ENCODE measurements at regions not wholly inside any gene's neighbourhood (a gene's known extent, or its start where the extent isn't known, plus 50 kb on each side); places are given as distances from the start of the nearest gene placed in this dataset.
A peak's percentile ranks its signal among the peaks of the same experiment; 100 is the strongest.
"Not testable (repeated sequence)": the region's sequence is repeated elsewhere in the genome, so short reads cannot be mapped to it uniquely, and the experiment has no call there.

DNA sequence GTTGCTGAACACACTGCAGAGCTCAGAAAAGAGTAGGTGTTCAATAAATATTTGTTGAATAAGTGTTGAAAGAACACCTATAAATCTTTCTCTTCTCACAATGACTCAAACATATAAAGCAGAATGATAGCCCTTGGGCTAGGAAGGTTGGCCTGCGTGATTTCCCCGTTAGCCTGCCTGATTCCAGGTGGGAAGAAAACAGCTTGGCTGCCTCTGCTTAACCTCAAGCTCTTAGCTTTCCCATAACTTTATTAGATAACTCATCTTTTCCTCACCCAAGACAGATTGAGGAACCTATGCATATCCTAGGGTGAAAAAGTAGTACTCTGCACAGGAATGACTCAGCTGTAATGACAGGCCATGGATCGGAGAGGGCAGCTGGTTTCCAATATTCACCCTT lies 300.3 kb upstream of the ID4 start:
- no peak for DNase-seq (ENCODE audit: low read depth)

- no peak for DNase-seq (ENCODE audit: low read depth)
Observed at GRCh38 chr6:19538096-19538495, 299.1 kb upstream of the ID4 start.

DNA sequence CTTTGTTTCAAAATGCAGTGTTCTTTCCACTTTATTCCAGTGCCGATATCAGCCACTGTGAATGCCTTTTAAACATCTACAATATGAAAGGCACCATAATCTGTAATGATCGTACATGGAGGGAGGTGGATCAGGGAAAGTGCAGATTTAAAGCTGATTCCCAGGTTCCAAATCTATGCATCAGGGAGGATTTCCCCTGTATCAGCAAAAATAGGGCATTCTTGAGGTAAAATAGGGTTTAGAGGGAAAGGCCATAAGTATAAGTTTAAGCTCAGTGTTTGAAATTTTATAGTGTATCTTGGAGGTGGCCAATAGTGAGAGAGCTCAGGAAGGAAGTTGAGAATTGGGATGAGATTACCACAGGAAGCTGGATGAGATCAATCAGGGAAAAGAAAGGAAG lies 289.7 kb upstream of the ID4 start:
- DNase-seq (ENCODE audit: low read depth) = no peak

DNA sequence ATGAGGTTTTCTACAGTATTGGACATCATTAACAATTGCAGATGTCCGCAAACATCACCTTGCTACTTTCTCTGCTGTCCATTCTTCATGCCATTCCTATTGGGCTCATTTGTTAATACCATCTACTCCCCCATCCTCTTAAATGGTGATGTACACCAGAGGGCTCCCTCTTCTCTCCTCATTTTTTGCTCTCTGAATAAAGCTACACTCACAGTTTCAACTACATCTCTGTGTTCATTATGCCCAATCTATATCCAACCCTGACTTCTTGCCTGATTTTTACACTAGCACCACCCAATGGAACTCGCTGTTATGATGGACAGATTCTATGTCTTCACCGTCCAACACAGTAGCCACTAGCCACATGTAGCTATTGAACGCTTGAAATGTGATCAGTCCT lies 288.1 kb upstream of the ID4 start:
- DNase-seq (ENCODE audit: low read depth) = no peak

DNA sequence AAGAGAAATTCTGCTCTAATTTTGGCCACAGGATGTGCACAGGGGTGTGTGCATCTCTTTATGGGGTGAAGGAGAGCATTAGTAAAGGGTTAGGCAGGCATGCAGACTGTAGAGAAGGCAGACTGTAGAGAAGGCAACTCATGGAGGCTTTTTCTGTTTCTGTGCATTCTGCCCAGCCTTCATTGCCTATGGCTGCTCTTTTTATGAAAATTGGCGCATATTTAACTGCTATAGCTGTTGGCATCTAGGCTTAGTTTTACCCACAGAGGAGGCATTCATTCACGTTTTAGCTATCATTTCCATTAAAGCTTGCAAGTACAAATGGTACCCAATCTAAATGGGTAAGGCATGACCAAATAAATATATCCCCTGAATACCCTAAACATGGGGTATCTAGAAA lies 286.8 kb upstream of the ID4 start:
- DNase-seq (ENCODE audit: low read depth) = no peak

DNA sequence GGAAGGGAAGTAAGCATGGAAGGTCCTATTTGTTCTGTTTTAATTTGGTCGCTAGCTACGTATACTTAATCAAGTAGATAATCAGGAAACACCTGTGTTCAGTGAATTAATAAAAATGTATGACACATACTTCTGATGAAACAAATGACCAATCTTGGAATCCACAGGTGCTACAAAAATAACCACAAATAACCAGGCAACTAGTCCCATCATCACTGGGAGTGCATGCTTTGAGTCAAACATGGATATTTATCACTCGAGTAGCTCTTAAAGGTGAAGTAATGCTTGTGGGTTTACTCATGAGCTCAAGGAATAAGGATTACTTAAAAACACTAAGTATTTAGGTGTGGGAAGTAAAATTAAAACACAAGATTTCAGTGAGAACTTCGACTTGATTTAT lies 285.6 kb upstream of the ID4 start:
- no peak for DNase-seq (ENCODE audit: low read depth)

DNA sequence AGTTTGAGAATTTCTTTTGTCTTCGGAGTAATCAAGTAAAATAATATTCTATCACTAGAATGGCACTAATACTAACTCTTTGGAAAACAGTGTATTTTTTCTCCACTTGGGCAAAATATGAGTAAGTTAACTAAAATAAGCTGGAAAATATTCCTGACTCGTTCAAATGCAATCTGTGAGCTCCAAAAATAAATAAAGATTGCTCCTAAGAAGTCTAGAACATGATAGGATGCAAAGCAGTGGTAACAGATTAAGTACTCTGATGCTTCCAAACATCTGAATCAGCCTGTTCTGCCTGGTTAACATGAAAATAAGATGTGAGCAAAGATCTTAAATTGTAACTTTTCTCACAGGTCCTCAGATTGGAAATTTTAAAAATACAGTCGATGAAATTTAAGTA lies 285.1 kb upstream of the ID4 start:
- no peak for DNase-seq (ENCODE audit: low read depth)

DNA sequence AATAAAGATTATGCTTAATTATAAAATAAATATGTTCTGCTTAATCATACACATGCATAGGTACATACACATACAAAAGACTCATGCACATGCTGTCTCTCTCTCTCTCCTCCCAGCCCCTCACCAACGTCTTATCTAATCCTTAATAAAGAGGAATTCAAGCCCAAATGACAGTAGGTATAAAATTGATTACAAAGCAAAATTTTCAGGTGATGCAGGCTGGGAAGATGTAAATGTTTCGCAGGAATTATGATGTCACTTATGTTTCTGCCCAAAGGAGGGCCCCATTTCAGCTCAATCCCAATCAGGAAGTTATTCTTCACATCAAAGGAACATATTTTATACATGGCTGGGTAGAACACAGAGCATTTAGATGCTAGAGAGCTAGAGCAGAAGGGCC lies 284.6 kb upstream of the ID4 start:
- DNase-seq (ENCODE audit: low read depth) = no peak

- DNase-seq (ENCODE audit: low read depth) = no peak
Observed at GRCh38 chr6:19554356-19555225, 282.6 kb upstream of the ID4 start.

GRCh38 chr6:19557191-19557590 lies 280.0 kb upstream of the ID4 start:
- DNase-seq (ENCODE audit: low read depth) = no peak

DNA sequence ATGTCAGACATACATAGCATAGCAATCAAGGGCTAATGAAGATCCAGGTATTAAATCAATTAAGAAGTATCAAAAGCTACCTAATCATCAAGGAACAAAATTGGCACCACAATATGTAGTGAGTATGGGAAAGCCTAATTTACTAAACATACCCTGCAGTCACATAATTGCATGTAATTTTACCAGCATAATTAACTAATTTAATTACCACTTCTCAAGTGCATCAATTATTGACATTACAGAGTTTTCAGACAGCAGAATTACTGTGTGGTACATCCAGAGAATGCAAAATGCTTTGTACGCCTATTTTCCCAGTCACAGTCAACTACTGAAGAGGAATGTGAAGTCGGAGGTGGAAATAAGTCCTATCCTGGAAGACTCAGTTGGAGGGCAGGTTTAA lies 279.0 kb upstream of the ID4 start:
- DNase-seq (ENCODE audit: low read depth) = no peak

DNA sequence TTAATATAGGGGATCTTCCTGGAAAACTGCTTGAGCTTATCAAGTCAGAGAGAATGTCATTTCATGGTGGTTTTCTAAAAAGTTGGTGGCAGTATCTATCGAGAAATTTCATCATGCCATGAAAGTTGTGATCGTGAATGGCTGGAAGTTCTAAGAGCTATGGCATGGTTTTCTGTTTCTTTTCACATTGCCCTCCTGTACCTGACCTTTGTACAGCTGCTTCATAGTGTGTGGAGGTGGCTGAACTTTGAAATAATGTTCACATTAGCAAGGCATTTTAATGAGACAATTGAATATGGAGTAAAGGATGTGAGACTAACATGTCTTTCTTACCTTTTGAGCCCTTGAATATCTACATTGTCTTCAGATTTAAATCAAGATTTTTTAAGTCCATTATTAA lies 278.2 kb upstream of the ID4 start:
- DNase-seq (ENCODE audit: low read depth) = no peak

DNA sequence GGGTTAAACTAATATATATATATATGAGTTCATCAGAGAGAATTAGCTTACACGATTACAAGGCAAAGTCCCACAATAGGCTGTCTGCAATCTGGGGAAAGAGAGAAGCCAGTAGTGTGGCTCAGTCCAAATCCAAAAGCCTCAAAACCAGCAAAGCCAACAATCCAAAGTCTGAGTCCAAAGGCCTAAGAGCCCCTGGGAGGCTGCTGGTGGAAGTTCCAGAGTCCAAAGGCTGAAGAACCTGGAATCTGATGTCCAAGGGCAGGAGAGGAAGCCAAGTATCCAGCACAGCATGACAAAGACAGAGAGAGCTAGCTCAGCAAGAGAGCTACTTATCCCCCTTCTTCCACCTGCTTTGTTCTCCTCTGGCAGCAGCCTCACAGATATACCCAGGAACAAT lies 274.7 kb upstream of the ID4 start:
- no peak for DNase-seq (ENCODE audit: low read depth)

GRCh38 chr6:19569563-19569962 lies 267.6 kb upstream of the ID4 start:
- DNase-seq (ENCODE audit: low read depth) = no peak

- DNase-seq (ENCODE audit: low read depth) = no peak
Observed at GRCh38 chr6:19571176-19571575, 266.0 kb upstream of the ID4 start.

DNA sequence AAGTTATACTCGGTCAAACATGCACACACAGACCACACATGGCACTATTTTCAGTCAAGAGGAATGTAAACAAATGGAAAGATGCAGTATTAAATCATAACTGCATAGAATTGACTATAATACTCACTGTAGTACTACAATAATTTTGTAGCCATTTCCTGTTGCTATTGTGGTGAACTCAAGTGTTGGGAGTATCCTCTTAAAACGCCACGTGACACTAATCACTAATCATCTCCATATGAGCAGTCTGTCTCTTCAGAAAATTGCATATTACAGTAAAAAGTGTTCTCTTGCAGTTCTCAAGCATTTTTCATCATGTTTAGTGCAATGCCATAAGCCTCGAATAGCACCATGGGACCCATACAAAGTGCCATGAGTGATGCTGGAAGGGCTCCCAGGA lies 258.7 kb upstream of the ID4 start:
- DNase-seq (ENCODE audit: low read depth) = peak; percentile 26

- not testable (repeated sequence) for DNase-seq (ENCODE audit: low read depth)
Observed at GRCh38 chr6:19584207-19584606, 253.0 kb upstream of the ID4 start.

GRCh38 chr6:19587238-19587942 lies 249.8 kb upstream of the ID4 start:
- DNase-seq (ENCODE audit: low read depth) = no peak

DNA sequence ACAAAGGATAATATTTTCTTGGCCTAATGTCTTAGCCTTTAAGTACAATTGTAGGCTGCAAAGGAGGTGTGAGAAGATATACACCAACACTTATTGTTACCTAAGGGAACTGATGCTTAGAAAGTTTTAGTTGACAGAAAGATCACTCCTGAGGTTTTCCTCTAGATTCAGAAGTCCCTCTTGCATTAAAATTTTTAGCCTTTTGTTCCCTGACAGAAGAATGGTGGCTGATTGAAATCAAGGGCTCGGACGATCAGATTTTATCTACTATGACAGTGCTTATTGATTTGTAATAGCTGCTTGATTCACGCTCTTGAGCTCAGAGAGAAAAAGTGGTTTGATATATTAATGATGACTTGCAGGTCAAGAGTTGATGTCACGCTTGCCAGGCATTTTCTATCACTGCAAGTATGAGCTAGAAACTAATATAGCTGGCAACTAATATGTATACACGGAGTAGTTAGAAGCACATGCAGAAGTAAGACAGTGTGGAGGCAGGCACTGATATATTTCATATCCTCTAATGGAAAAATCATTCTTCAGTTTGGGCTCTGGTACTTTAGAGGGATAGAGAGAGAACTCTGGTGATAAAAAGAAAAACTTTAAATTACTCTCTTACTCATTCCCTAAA lies 246.6 kb upstream of the ID4 start:
- no peak for DNase-seq (ENCODE audit: low read depth)

GRCh38 chr6:19597809-19598320 lies 239.3 kb upstream of the ID4 start:
- no peak for DNase-seq (ENCODE audit: low read depth)

- no peak for DNase-seq (ENCODE audit: low read depth)
Observed at GRCh38 chr6:19599796-19600464, 237.2 kb upstream of the ID4 start.

GRCh38 chr6:19602434-19603013 lies 234.6 kb upstream of the ID4 start:
- no peak for DNase-seq (ENCODE audit: low read depth)

Measured in forelimb muscle (tissue), 1 donor.